IMR-90 (cell line): ENCODE measurements at regions not wholly inside any gene's neighbourhood (a gene's known extent, or its start where the extent isn't known, plus 50 kb on each side); places are given as distances from the start of the nearest gene placed in this dataset.

Experiments
- ATAC-seq: fragments of 200-7000 bp; cut with Tn5 transposase; 2 replicates; pipeline ENCODE4 v1.9.1; 2020; ENCODE audit warnings: low read depth, mild to moderate bottlenecking, moderate library complexity
- BruUV-seq: library from RNA; stranded (reverse); fragments of 400-500 nt; replicated peaks from 2 replicates; lab custom pipeline; 2021; lab: Mats Ljungman, UMichigan
- CTCF ChIA-PET: fragments of 300-600 bp; formaldehyde crosslinking; extraction: SDS; loops from one replicate; lab custom pipeline; 2021; ENCODE audit warnings: antibody characterized with exemption; lab: Yijun Ruan, JAX
- POLR2A ChIA-PET: fragments of 300-600 bp; sonication (Branson Sonifier 250); formaldehyde crosslinking; loops from one replicate; lab custom pipeline; 2022; ENCODE audit warnings: antibody characterized with exemption; ENCODE audit not compliant: unreplicated experiment; lab: Charles Lee
- DNase-seq: peaks from one replicate; pipeline ENCODE4 v3.0.0; 2013
- H2AFZ ChIP-seq: replicated peaks from 2 replicates; pipeline ENCODE3; 2013; ENCODE audit warnings: low read length, mild to moderate bottlenecking; ENCODE audit not compliant: poor library complexity
- H2AK5ac ChIP-seq: 2 replicates; pipeline ENCODE4 v1.6.1; 2013; ENCODE audit warnings: low read depth, low read length, inconsistent platforms
- H2AK9ac ChIP-seq: replicated peaks from 2 replicates; pipeline ENCODE3; 2013; ENCODE audit warnings: mild to moderate bottlenecking, low read depth, low read length, moderate library complexity; ENCODE audit not compliant: poor library complexity
- H2BK120ac ChIP-seq: 2 replicates; pipeline ENCODE4 v1.6.1; 2013; ENCODE audit warnings: low read depth, low read length, inconsistent platforms
- H2BK15ac ChIP-seq: 3 replicates; pipeline ENCODE4 v1.6.1; 2013; ENCODE audit warnings: low read depth, low read length, inconsistent platforms
- H2BK20ac ChIP-seq: 2 replicates; pipeline ENCODE4 v1.6.1; 2013; ENCODE audit warnings: low read depth, mild to moderate bottlenecking, inconsistent platforms, low read length, moderate library complexity
- H2BK5ac ChIP-seq: 2 replicates; pipeline ENCODE4 v1.6.1; 2013; ENCODE audit warnings: mild to moderate bottlenecking, low read depth, low read length, inconsistent platforms; ENCODE audit not compliant: poor library complexity, severe bottlenecking
- H3K14ac ChIP-seq: replicated peaks from 2 replicates; pipeline ENCODE4 v1.6.1; 2013; ENCODE audit warnings: low read depth, low read length, inconsistent platforms
- H3K18ac ChIP-seq: 2 replicates; pipeline ENCODE4 v1.6.1; 2013; ENCODE audit warnings: low read depth, low read length, control low read depth
- H3K23ac ChIP-seq: 2 replicates; pipeline ENCODE4 v1.6.1; 2013; ENCODE audit warnings: low read depth, low read length, inconsistent platforms
- H3K27ac ChIP-seq: 2 replicates; pipeline ENCODE4 v1.5.1; 2013; ENCODE audit warnings: mild to moderate bottlenecking, control low read depth, low read length; ENCODE audit not compliant: insufficient read depth
- H3K27me3 ChIP-seq: 2 replicates; pipeline ENCODE4 v1.6.1; 2013; ENCODE audit warnings: low read length; ENCODE audit not compliant: control insufficient read depth, insufficient read depth
- H3K36me3 ChIP-seq: 2 replicates; pipeline ENCODE4 v1.6.1; 2013; ENCODE audit warnings: low read length, mixed read lengths; ENCODE audit not compliant: control insufficient read depth, insufficient read depth
- H3K4ac ChIP-seq: 2 replicates; pipeline ENCODE4 v1.6.1; 2013; ENCODE audit warnings: low read depth, low read length, inconsistent platforms
- H3K4me1 ChIP-seq: 2 replicates; pipeline ENCODE4 v1.6.1; 2013; ENCODE audit warnings: low read length, mixed read lengths; ENCODE audit not compliant: control insufficient read depth, insufficient read depth
- H3K4me2 ChIP-seq: 2 replicates; pipeline ENCODE4 v1.6.1; 2013; ENCODE audit warnings: low read depth, mild to moderate bottlenecking, control low read depth, low read length, moderate library complexity
- H3K4me3 ChIP-seq: 2 replicates; pipeline ENCODE4 v1.5.1; 2013; ENCODE audit warnings: low read depth, mild to moderate bottlenecking, control low read depth, low read length, moderate library complexity; ENCODE audit not compliant: insufficient read depth
- H3K56ac ChIP-seq: 2 replicates; pipeline ENCODE4 v1.6.1; 2013; ENCODE audit warnings: low read length, inconsistent platforms; ENCODE audit not compliant: insufficient read depth; ENCODE audit errors: extremely low read depth
- H3K79me1 ChIP-seq, 2 experiments: 2 replicates each; pipeline ENCODE4 v1.6.1; 2013; ENCODE audit warnings: low read length in 2 of 2, inconsistent platforms in 1 of 2, low read depth in 1 of 2
- H3K9ac ChIP-seq: 2 replicates; pipeline ENCODE4 v1.6.1; 2013; ENCODE audit warnings: low read depth, low read length, control low read depth
- H3K9me1 ChIP-seq: 2 replicates; pipeline ENCODE4 v1.6.1; 2013; ENCODE audit warnings: low read length, inconsistent platforms; ENCODE audit not compliant: insufficient read depth
- H3K9me3 ChIP-seq: 2 replicates; pipeline ENCODE4 v1.6.1; 2013; ENCODE audit warnings: low read length; ENCODE audit not compliant: control insufficient read depth, insufficient read depth
- H4K20me1 ChIP-seq: 2 replicates; pipeline ENCODE4 v1.6.1; 2013; ENCODE audit warnings: low read length, inconsistent platforms; ENCODE audit not compliant: insufficient read depth
- H4K5ac ChIP-seq: 2 replicates; pipeline ENCODE4 v1.6.1; 2013; ENCODE audit warnings: mild to moderate bottlenecking, low read depth, low read length, control low read depth
- H4K8ac ChIP-seq, 2 experiments: 2 replicates each; pipeline ENCODE4 v1.6.1; 2013; ENCODE audit warnings: low read depth in 2 of 2, low read length in 2 of 2, control low read depth in 1 of 2, inconsistent platforms in 1 of 2
- H4K91ac ChIP-seq: 2 replicates; pipeline ENCODE4 v1.6.1; 2013; ENCODE audit warnings: low read depth, low read length, inconsistent platforms; ENCODE audit not compliant: insufficient read depth
- BHLHE40 ChIP-seq: fragments of 150-350 bp; IDR thresholded peaks from 2 replicates; pipeline ENCODE4 v1.6.1; 2016; ENCODE audit warnings: mild to moderate bottlenecking, low read depth, low read length
- CEBPB ChIP-seq: IDR thresholded peaks from 2 replicates; pipeline ENCODE4 v1.6.1; 2012; ENCODE audit warnings: low read depth, low read length, improper control_type of control experiment
- CHD1 ChIP-seq: IDR thresholded peaks from 2 replicates; pipeline ENCODE4 v1.6.1; 2012; ENCODE audit warnings: low read depth, low read length, improper control_type of control experiment
- FOS ChIP-seq: fragments of 150-350 bp; IDR thresholded peaks from 2 replicates; pipeline ENCODE4 v1.6.1; 2016; ENCODE audit warnings: low read depth, low read length
- MAFK ChIP-seq: IDR thresholded peaks from 2 replicates; pipeline ENCODE4 v1.6.1; 2012; ENCODE audit warnings: low read depth, low read length, improper control_type of control experiment
- MAZ ChIP-seq: IDR thresholded peaks from 2 replicates; pipeline ENCODE4 v1.6.1; 2012; ENCODE audit warnings: low read depth, mild to moderate bottlenecking, low read length, improper control_type of control experiment, moderate library complexity, borderline replicate concordance
- MXI1 ChIP-seq: IDR thresholded peaks from 2 replicates; pipeline ENCODE4 v1.6.1; 2012; ENCODE audit warnings: low read depth, mild to moderate bottlenecking, low read length, moderate library complexity, borderline replicate concordance
- POLR2A ChIP-seq: IDR thresholded peaks from 2 replicates; pipeline ENCODE4 v1.6.1; 2012; ENCODE audit warnings: mild to moderate bottlenecking, low read depth, low read length
- RCOR1 ChIP-seq: IDR thresholded peaks from 2 replicates; pipeline ENCODE4 v1.6.1; 2012; ENCODE audit warnings: mild to moderate bottlenecking, low read length, improper control_type of control experiment; ENCODE audit not compliant: insufficient replicate concordance
- RFX5 ChIP-seq: IDR thresholded peaks from 2 replicates; pipeline ENCODE4 v1.8.0; 2012; ENCODE audit warnings: low read depth, mild to moderate bottlenecking, low read length, moderate library complexity
- SMC3 ChIP-seq: fragments of 150-350 bp; IDR thresholded peaks from 2 replicates; pipeline ENCODE4 v1.6.1; 2016; ENCODE audit warnings: low read depth, mild to moderate bottlenecking, antibody characterized with exemption, low read length, moderate library complexity
- WGBS, 2 experiments: methylation state at CpG; one replicate each; pipeline versions ENCODE4 v1.1.5 to v1.1.7; 2013; ENCODE audit warnings: missing lambda C conversion rate in 2 of 2; ENCODE audit not compliant: insufficient read length in 1 of 2; ENCODE audit errors: extremely low coverage in 2 of 2; 5-methylcytosine and 5-hydroxymethylcytosine counted together
- dilution Hi-C: fragments of 300-500 bp; cut with HindIII; formaldehyde crosslinking; loops from one replicate; pipeline ENCODE4 v1.14.3; 2018; ENCODE audit warnings: low sequenced_read_pairs; ENCODE audit not compliant: unreplicated experiment
- in situ Hi-C: fragments of 300-500 bp; cut with MboI; formaldehyde crosslinking; loops from 3 replicates; pipeline ENCODE4 v1.14.3; 2019; ENCODE audit warnings: low sequenced_read_pairs, inconsistent platforms, mixed read lengths
- intact Hi-C: fragments of 100-400 bp; cut with micrococcal nuclease; formaldehyde crosslinking; loops from 2 replicates; pipeline ENCODE4 v1.10.0; 2022
- TF ChIP-seq, protein P1 (sequence below): fragments of 150-350 bp; IDR thresholded peaks from 2 replicates; pipeline ENCODE4 v1.6.1; 2017; ENCODE audit warnings: mild to moderate bottlenecking, antibody characterized with exemption, low read length, low read depth
- TF ChIP-seq, protein P2 (sequence below): conservative IDR thresholded peaks from 2 replicates; pipeline ENCODE4 v1.5.1; 2012; ENCODE audit warnings: mild to moderate bottlenecking, low read depth, low read length, improper control_type of control experiment

DNA sequence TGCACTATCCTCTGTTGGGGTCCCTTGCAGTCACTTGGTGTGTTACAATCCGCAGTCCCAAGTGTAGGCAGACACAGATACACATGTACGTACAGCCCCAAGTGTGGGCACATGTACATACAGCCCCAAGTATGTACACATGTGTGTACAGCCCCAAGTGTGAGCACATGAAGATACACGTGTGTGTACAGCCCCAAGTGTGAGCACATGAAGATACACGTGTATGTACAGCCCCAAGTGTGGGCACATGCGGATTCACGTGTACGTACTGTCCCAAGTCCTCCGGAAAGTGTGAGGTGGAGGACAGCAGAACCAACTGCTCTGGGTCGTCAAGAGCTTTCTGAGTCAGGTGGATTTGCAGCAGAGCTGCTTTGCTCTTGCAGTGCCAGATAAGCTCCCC lies 440.0 kb downstream of the ZNF516 start:
- Histone ChIP-seq H3K9me1 (no peaks in the 10 kb centered on the region), H4K5ac (no peak overlapping the region), H3K27ac (no peak overlapping the region), H3K79me1 (no peaks in the 10 kb centered on the region), H3K4ac (no peak overlapping the region), H3K4me3 (no peak overlapping the region), H3K9me3 (peaks cover 13% of the 10 kb centered on the region), H3K56ac (no peak overlapping the region), H2BK120ac (no peak overlapping the region), H3K9ac (no peak overlapping the region), H4K20me1 (no peaks in the 10 kb centered on the region), H3K4me1 (no peaks in the 10 kb centered on the region), H2BK5ac (no peak overlapping the region), H3K36me3 (no peaks in the 10 kb centered on the region), H3K14ac (no peak overlapping the region), H3K27me3 (no peaks in the 10 kb centered on the region), H2AK5ac (no peak overlapping the region), H2AK9ac (no peak overlapping the region), H4K8ac (no peak overlapping the region), H2AFZ (no peak overlapping the region), H2BK20ac (no peak overlapping the region), H4K91ac (no peak overlapping the region), H3K4me2 (no peak overlapping the region), H3K23ac (no peak overlapping the region), H3K18ac (no peak overlapping the region), H2BK15ac (no peak overlapping the region)
- 76% methylated on average over 7 of the region's 9 CpGs; no CpG with 5 or more reads in 1 of the 2 experiments for WGBS, 2 experiments
- ChIA-PET POLR2A (no interaction called here), CTCF (no interaction called here)
- TF ChIP-seq BHLHE40 (no peak), MAFK (no peak), CHD1 (no peak), RCOR1 (no peak), MXI1 (no peak), CEBPB (no peak), SMC3 (no peak), POLR2A (no peak), RFX5 (no peak), FOS (no peak), MAZ (no peak)
- TF ChIP-seq, protein P1, sequence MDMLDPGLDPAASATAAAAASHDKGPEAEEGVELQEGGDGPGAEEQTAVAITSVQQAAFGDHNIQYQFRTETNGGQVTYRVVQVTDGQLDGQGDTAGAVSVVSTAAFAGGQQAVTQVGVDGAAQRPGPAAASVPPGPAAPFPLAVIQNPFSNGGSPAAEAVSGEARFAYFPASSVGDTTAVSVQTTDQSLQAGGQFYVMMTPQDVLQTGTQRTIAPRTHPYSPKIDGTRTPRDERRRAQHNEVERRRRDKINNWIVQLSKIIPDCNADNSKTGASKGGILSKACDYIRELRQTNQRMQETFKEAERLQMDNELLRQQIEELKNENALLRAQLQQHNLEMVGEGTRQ: no peak
- TF ChIP-seq, protein P2, sequence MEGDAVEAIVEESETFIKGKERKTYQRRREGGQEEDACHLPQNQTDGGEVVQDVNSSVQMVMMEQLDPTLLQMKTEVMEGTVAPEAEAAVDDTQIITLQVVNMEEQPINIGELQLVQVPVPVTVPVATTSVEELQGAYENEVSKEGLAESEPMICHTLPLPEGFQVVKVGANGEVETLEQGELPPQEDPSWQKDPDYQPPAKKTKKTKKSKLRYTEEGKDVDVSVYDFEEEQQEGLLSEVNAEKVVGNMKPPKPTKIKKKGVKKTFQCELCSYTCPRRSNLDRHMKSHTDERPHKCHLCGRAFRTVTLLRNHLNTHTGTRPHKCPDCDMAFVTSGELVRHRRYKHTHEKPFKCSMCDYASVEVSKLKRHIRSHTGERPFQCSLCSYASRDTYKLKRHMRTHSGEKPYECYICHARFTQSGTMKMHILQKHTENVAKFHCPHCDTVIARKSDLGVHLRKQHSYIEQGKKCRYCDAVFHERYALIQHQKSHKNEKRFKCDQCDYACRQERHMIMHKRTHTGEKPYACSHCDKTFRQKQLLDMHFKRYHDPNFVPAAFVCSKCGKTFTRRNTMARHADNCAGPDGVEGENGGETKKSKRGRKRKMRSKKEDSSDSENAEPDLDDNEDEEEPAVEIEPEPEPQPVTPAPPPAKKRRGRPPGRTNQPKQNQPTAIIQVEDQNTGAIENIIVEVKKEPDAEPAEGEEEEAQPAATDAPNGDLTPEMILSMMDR: no peak
- intact Hi-C loops: no loop called here
- in situ Hi-C loops: no loop called here
- DNase-seq (no peak), ATAC-seq (no peak)
- BruUV-seq: no TSS peak
- dilution Hi-C loops: no loop called here
